NCI-H345 treated with DMSO at 0.1 percent for 48 hours (cell line): ENCODE measurements at regions not wholly inside any gene's neighbourhood (a gene's known extent, or its start where the extent isn't known, plus 50 kb on each side); places are given as distances from the start of the nearest gene placed in this dataset.
"Not testable (repeated sequence)": the region's sequence is repeated elsewhere in the genome, so short reads cannot be mapped to it uniquely, and the experiment has no call there.

Experiments used
- DNase-seq: peaks from one replicate; lab custom pipeline; 2025; ENCODE audit not compliant: unreplicated experiment; lab: John Stamatoyannopoulos, UW

DNA sequence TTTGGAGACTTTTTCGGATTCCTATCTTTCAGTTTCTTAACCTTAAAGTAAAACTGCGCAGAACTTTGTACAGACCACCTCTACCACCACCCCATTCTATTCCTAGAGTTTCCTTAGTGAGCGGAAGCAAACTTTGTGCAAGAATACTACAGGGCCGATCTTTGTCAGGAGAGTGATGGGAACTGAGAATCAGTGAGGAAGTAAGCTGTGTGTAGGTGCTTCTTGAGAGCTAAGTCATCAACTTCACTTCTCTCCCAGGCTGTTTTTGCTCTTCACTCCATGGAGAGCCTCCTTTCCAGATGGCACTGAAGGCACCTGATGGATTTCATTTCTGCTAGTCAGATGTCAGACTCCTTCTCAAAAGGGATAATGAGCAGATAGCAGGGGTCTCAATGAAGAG lies 127.3 kb downstream of the SPATA31D1 start:
- no peak for DNase-seq

DNA sequence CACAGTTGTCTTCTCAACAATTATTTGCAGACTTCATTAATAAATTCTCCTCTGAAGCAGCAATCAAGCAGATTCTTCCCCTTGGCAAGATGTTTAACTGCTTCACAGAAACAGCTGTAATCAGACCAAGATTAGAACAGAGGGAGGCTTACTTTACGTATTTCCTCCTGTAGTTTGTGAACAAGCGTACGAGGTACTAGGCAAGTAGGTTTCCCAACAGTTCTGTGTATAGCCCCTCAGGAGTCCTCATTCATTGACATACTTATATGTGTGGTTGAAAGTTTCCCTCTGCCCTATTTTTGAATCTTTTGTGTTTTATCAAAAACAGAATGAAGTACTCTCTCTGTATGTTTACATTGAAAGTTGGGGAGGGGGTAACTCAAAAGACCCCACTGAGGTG lies 128.0 kb downstream of the SPATA31D1 start:
- no peak for DNase-seq

DNA sequence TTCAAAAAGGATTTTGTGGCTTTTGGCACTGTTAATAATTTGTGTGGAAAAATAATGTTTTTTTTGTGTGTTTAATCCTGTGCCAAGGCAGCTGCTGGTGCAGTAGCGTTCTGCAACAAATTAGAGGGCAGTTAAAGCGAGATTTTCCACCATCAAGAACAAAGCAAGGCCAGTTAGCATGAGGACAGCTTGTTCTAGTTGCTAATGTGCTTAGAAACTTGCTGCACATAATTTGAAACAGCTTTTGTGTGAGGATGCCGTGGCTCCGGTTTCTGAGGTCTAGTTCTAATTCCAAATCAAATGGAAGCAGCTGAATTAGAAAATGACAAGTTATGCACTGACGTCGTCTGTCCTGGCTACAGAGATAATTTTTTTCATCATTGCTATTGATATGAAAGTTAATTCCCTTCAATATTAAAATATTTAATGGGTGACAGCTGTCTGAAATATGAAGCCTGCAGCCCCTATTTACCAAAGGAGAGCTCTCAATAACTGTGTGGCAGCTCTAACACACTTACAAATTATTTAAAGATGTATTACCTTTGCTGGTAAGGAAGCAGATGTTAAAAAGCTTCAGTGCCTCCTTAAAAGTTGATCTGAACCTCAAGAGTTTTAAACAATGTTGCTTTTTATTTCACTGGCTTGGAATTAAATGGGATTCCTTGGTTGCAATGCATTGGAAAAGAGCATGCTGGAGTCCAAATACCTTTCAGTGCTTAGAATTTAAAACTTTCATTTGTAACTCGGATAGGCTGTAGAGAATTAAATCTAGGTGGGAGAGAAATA lies 128.6 kb downstream of the SPATA31D1 start:
- DNase-seq, result no peak

DNA sequence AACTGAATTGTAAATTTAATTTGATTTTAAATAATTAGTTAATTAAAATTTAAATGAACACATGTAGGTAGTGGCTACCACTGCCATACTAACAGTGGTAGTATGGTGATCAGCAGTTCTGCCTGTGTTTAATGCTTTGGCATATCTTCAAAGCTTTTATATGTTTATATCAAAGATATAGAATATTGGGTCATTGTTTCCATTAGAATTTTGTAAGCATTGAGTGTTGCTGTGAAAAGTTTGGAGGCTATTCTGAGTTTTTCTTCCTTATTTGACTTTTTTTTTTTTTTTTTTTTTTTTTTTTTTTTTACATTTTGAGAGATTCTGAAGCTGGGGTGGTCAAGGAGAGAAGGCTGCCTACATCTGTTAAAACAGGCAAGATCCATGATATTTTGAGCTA lies 134.2 kb downstream of the SPATA31D1 start:
- DNase-seq, result no peak

DNA sequence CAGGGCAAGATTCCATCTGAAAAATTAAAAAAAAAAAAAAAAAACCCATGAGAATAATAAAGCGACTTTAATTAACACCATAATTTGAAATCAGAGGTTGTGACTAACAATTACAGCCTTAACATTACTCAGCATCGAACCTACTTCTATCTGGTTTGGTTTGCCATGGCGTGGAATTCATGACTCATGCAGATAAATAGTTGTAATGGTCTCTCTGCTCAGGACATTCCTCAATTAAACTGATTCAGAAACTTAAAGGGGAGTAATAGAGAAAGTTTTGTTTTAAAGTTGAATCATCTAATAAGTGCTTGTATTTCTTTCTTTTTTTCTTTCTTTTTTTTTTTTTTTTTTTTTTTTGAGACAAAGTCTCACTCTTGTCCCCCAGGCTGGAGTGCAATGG lies 135.5 kb downstream of the SPATA31D1 start:
- DNase-seq, result no peak

DNA sequence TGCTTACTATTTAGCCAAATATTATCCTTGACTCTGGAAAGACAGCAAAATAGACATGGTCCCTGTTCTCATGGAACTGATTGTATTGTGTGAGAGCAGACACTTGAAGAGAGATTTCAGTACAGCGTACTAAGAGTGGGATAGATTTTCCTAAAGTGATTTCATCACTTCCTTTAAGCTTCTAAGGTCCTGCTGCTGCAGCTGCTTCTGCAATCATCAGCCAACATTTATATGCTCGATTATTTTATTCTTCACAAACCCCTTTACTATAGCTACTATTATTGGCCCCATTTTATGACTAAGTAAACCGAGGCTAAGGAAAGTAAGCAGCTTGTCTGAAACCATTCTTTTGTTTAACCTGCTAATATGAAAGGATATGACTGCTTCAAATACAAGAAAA lies 137.7 kb downstream of the SPATA31D1 start:
- DNase-seq, result no peak

DNA sequence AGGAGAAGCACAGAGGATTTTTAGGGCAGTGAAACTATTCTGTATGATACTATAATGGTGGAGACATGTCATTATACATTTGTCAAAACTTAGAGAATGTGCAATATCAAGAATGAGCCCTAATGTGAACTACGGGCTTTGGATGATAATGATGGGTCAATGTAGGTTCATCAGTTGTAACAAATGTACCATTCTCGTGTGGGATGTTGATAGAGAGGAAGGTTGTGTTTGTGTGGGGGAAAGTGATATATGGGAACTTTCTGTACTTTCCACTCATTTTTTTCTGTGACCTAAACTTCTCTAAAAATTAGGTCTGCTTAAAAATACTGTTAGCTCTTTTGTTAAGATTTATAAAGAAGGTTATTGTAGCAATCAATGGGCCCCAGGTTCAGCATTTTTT lies 138.9 kb downstream of the SPATA31D1 start:
- no peak for DNase-seq

DNA sequence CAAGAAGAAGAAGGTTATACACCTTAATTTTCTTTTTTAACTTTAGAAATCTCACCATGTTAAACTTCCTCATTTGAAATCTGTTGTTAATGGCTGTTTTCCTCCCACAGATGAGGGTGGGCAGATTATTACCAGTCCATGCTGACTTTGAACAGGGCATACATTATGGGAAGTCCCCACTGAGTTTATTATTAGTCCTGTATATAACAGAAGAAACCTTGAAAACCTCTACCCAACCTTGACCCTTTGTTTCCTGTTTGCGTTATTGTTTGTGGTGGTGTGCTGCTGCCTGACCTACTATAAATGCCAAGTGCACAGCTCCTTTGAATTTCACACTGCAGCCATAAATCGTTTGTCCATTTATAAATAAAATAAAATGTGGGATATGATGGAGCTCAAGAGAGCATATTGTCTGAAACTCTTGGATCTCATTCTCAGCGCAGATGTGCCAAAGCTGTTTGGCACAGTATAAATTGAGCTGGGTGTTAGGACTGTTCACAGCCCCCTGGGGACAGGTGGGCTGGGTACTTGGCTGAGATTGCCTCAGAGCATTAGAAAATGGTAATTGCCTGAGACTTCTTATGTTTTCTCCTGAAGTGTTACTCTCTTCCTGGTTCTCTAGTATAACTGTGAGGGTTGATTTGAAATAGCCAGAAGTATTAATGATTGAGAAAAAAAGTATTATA lies 139.6 kb downstream of the SPATA31D1 start:
- DNase-seq, result no peak

DNA sequence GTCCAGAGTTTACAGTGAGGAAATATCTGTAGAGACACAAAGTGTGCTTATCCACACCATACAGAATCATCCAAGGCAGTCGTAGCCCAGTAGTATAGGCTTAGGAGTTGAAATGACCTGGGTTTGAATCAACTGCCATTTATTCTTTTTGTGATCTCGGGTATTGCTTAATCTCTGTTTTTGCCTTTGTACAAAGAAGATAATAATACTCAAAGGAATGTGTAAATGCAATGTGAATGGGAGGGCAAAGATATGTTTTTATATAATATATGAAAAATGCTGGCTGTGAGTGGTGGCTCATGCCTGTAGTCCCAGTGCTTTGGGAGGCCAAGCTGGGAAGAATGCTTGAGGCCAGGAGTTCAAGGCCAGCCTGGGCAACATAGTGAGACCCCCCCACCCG lies 141.1 kb downstream of the SPATA31D1 start:
- no peak for DNase-seq

DNA sequence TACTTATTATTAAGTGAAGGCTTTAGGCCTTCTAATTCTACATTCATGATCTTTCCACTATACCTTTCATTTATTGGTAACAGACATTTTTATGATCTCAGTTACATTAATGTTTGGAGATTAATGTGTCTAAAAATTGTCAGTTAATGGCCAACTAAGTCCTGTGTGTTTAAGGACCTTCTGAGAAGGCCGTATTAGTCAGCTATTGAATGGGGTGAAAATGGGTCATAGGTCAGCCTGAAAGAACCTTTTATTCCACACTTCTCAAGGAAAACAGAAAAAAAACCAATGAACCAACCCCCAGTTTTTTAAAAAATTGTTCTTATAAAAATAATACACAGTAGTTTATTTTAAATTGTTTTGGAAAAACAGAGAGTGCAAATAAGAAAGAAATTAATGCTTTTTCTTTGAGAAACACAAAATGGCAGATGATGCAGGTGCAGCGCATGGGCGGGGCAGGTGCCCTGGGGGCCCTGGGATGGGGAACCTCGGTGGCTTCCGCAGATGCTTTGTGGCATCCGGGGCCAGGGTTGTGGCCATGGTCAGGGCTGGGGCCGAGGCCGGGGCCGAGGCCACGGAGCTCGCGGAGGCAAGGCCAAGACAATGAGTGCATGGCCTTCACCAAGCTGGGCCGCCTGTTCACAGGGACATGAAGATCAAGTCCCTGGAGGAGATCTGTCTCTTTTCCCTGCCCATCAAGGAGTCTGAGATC lies 141.9 kb downstream of the SPATA31D1 start:
- no peak for DNase-seq

DNA sequence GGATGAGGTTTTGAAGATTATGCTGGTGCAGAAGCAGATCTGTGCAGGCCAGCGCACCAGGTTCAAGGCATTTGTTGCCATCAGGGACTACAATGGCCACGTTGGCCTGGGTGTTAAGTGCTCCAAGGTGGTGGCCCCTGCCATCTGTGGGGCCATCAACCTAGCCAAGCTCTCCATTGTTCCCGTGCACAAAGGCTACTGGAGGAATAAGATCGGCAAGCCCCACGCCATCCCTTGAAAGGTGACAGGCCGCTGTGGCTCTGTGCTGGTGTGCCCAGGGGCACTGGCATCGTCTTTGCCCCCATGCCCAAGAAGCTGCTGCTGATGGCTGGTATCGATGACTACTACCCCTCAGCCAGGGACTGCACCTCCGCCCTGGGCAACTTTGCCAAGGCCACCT lies 142.5 kb downstream of the SPATA31D1 start:
- DNase-seq, result no peak

DNA sequence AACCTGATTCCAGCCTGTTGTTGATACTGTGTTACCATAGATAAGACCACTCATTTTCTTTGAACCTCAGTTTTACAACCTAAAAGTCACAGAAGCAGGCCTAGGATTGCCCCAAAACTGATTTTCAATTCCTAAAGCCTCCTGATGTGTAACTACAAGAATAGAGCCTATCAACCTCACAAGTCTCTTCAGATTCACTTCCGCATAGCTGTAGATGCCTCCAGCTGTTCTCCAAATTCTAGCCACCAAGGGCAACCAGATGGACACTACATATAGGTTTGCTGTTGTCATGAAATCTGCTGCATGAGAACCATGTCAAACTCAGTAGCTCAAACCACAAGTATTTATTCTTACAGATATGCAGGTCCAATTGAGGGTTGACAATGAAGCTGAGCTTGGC lies 143.5 kb downstream of the SPATA31D1 start:
- no peak for DNase-seq

DNA sequence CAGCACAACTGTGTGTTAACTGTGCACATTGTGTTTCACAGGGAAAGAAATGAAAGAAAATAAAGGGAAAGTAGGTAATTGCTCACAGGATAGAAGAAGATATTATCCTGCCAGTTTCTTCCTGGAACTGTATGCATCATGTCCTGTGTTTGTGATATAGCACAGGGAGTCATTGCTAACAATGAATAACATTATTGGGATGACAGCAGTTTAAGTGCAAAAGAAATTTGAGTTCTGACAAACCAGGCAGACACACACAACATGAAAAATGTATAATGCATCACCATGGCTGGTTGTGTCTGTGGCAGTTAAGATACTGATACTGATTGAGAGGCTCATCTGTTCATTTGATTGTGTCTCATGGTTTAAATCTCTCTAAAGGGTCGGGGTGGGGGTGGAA lies 145.4 kb downstream of the SPATA31D1 start:
- DNase-seq, result no peak

DNA sequence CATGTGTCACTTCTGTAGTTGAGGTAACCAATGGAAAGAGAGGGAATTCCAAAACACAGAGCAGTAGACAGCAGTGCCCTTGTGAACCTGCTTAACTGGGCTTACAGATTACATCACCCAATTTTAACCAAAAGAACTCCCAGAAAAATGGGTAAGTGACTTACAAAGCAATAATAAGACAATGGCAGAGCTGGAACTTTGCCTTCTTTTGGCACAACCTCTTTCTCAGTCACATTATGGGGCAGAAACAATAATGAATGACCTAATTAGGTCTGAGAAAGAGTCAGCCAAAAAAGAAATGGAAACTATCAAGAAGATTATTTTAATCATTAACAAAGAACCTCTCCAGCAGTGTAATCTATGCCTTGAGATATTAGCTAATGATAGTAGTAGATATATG lies 146.5 kb downstream of the SPATA31D1 start:
- no peak for DNase-seq

DNA sequence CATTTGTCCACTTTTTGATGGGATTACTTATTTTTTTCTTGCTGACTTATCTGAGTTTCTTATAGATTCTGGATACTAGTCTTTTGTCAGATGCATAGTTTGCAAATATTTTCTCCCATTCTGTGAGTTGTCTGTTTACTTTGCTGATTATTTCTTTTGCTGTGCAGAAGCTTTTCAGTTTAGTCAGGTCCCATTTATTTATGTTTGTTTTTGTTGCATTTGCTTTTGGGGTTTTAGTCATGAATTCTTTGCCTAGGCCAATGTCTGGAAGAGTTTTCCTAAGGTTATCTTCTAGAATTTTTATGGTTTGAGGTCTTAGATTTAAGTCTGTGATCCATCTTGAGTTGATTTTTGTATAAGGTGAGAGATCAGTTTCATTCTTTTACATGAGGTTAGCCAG lies 149.5 kb downstream of the SPATA31D1 start:
- not testable (repeated sequence) for DNase-seq

DNA sequence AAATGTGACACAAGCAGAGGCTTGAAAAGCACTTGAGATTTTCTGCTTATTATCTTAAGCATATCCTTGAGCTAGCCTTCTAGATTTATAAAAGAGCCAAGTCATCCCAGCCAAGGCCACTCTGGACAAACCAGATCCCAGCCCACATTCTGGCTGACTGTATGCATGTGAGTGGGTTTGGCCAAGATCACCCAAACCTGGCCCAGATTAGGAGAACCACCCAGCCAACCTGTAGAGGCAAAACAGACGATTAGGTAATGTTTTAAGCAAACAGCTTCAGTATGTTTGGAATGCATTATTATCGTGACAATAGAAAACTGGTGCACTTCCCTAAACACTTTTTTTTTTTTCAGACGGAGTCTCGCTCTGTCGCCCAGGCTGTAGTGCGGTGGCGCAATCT lies 151.9 kb downstream of the SPATA31D1 start:
- no peak for DNase-seq

DNA sequence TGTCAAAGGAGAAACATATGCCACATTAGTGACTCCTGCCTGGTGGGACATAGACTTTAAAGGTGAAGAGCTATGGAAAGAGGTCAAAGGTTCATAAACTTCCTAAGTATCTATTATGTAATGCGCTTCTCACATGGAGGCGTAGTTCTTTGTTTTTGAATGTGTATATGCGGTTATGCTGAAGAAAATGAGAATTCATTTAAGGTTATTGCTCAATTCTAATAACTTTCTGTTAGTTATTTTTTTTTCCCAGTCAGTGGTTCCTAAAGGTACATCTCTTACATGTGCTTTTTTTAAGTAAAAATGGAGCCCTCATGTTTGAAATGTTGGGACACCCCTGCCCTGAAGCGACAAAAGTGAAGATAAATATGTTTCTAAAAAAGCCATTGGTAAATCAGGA lies 156.2 kb downstream of the SPATA31D1 start:
- no peak for DNase-seq

DNA sequence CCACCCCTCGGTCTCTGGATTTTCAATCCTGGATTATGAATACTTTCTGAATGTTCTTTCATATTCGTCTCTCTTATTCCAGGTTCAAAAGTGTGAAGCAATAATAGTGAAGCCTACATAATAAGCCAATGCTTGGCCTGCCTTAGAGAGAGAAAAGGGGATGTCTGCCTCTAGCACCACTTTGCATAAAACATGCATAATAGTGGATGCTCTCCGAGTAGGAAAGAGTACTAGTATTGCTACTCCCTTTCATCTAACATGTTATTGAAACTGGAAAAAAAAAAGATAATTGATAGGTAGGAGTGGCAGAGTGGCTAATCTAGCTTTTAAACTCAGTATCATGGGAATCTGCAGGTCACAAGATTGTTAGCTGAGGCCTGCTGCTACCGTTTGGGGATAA lies 158.1 kb downstream of the SPATA31D1 start:
- no peak for DNase-seq

DNA sequence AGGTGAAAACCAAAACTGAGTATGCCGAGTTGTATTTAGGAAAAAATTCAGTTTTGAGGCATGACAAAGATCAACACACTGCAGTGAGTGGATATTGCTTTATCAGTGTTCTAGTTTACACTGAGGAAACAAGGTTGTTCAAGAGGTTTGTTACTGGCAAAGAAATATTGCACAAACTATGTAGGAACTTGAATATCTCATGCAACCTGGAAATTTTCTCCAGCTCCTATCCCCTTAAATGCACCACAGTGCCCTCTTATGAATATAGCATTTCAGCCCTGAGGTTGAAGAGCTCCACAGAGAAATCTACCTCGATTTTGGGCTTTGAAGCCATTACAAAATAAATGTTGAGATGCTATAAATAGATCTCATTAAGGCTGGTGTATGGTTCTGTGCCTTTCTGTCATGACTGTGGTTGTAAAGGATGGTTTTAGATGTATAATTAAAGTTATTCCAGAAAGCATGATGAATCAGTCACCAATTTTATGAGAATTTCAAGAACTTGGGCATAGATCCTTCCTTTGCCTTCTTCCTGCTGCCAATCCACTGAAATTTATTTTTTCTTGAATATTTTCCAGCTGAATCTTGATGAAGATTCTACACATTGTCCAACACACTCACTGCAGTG lies 159.3 kb downstream of the SPATA31D1 start:
- no peak for DNase-seq

DNA sequence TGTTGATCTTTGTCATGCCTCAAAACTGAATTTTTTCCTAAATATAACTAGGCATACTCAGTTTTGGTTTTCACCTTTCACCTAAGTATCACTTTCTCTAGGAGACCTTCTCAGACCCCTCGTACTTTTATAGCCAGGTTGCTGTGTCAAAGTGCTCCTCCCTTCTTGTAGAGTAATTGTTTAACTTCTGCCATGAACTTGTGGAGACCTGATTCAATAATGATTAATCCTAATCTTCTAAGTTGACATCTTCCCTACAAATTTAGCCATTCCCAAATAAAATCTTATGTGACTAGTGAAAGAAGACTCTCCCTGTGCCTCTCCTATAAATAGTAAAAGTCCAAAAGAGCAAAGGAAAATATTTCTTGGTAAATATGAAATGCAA lies 159.8 kb downstream of the SPATA31D1 start:
- no peak for DNase-seq

DNA sequence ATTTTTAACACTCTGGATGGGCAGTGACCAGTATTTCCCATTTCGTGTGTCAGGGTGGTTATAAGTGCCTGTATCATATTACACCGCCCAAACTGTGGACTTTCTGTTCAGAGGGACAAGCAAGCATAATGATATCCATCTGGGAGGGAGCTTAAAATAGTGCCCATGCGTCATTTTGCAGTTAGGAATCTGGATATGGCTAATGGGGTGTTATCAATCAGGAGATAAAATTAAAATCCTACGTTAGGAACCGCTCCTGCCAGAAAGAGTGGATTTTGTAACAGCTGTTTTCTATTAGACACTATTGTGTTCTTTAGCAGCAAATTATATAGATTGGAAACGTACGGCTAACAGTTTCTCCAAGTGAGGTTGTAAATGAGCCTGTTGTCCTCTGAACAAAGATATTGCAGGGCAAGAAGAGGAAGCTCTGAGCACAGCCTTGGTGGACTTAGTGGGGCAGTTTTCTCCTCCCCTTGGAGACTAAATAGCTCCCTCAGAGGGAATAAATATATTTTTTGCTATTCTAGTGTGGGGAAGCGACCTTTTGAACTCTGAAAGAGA lies 160.4 kb downstream of the SPATA31D1 start:
- no peak for DNase-seq
